IgD-negative memory B cell (primary cell): ENCODE measurements at regions not wholly inside any gene's neighbourhood (a gene's known extent, or its start where the extent isn't known, plus 50 kb on each side); places are given as distances from the start of the nearest gene placed in this dataset.
A peak's percentile ranks its signal among the peaks of the same experiment; 100 is the strongest.

Experiments
- H3K27ac Mint-ChIP-seq, 3 donors: one replicate each; pipeline ENCODE4 v1.8.0; 2020 to 2022; ENCODE audit warnings: mild to moderate bottlenecking in 3 of 3, mixed read lengths in 3 of 3, moderate library complexity in 1 of 3
- H3K27me3 Mint-ChIP-seq: one replicate; pipeline ENCODE4 v1.8.0; 2021; ENCODE audit warnings: mixed read lengths
- H3K36me3 Mint-ChIP-seq: one replicate; pipeline ENCODE4 v1.8.0; 2020; ENCODE audit warnings: mild to moderate bottlenecking, mixed read lengths
- H3K4me1 Mint-ChIP-seq, 3 donors: one replicate each; pipeline ENCODE4 v1.8.0; 2020 to 2022; ENCODE audit warnings: mixed read lengths in 3 of 3, mild to moderate bottlenecking in 1 of 3
- H3K4me3 Mint-ChIP-seq, 4 donors: one replicate each; pipeline ENCODE4 v1.8.0; 2020 to 2022; ENCODE audit warnings: mild to moderate bottlenecking in 4 of 4, mixed read lengths in 4 of 4, moderate library complexity in 3 of 4
- H3K9me3 Mint-ChIP-seq, 3 donors: one replicate each; pipeline ENCODE4 v1.8.0; 2020 to 2021; ENCODE audit warnings: mixed read lengths in 3 of 3, mild to moderate bottlenecking in 1 of 3

DNA sequence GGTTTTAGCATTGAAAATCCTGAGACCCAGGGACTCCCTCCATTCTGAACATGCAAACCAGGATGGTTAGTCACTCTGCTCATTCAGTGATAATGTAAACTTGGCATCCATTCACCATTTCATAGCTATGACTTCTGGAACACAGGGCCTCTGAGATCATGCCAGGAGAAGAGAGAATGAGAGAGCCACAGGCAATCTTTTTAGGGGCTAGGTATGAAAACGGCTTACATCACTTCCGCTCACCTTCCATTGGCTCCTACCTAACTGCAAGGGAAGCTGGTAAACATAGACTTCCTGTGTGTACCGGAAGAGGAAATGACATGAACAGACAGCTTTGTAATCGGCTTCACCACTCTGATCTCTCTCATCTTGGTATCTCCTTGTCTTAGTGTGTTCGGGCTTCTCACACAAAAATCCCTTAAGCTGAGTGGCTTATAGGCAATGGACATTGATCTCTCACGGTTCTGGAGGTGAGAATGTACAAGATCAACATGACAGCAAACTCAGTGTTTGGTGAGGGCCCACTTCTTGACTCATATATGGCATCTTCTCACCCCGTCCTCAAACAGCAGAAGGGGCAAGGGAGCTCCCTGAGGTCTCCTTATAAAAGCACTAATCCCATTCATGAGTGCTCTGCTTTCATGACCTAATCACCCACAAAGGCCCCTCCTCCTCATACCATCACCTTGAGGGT is 465.9 kb upstream of the TBX3 start:
- Mint-ChIP-seq H3K27ac (no peak overlapping the region), H3K36me3 (no peaks in the 10 kb centered on the region), H3K4me3 (peak overlapping the region in 1 of 4 donors; percentile 61), H3K27me3 (no peaks in the 10 kb centered on the region), H3K4me1 (no peaks in the 10 kb centered on the region), H3K9me3 (peaks cover 4 to 17% (median 4%) of the 10 kb centered on the region in 3 donors)

DNA sequence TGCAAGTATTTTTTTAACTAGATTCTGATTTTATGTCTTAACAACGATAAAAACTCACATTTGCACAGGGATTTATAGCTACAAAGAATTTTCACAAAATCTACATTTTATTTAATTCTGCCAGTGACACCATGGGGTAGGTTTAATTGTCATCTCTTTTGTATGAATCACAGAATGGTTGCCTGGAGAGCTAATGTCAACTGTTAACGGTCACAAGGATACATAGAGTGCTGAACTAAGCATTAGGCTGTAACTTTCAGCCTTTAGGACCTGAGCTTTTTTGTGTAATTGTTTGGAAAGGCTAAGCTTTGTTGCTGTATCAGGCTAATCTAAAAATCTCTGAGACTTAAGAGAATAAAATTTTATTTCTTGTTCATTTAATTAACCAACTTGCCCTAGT is 465.3 kb upstream of the TBX3 start:
- no peaks in the 10 kb centered on the region for H3K27me3 Mint-ChIP-seq
- no peak overlapping the region for H3K27ac Mint-ChIP-seq
- H3K4me1 Mint-ChIP-seq, result no peaks in the 10 kb centered on the region
- no peak overlapping the region for H3K4me3 Mint-ChIP-seq
- peaks cover 4 to 17% (median 4%) of the 10 kb centered on the region in 3 donors for H3K9me3 Mint-ChIP-seq
- H3K36me3 Mint-ChIP-seq, result no peaks in the 10 kb centered on the region

DNA sequence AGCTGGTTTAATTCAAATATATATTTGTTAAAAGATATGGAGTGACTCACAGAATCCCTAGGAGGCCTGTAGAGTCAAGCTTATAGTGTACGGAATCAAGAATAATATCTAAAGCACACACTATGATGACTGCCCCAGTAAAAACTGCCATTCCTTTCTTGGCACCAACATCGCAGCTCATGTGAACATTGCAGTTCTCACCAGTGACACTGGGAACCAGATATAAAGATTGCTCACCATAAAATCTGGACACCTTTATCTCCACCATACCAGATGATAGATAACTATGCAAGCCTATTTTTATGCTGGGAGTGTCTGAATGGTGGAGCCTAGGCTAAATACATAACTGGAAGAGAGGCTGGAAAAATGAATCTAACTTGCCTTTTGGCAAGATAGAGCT is 463.9 kb upstream of the TBX3 start:
- peaks cover 4 to 23% (median 4%) of the 10 kb centered on the region in 3 donors for H3K9me3 Mint-ChIP-seq
- H3K36me3 Mint-ChIP-seq, result no peaks in the 10 kb centered on the region
- no peak overlapping the region for H3K4me3 Mint-ChIP-seq
- H3K27ac Mint-ChIP-seq, result no peak overlapping the region
- H3K4me1 Mint-ChIP-seq, result no peaks in the 10 kb centered on the region
- no peaks in the 10 kb centered on the region for H3K27me3 Mint-ChIP-seq

DNA sequence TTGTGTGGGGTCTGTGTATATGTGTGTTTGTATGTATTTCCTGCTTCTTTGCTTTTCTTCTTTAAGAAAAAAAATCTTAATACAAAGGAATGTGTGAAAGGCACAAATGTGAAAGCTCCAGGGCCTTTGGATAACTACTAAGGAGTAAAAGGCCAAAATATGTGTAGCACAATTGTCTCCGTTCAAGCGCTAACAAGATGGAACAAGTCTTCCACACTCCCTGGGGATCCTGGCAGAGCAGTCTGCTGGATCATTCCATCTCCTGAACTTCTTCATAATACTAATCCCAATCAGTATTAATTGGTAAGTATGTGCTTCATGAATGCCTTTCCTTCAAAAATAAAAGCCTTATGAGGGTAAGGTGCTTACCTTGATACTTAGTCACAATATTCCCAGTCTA is 462.5 kb upstream of the TBX3 start:
- no peak overlapping the region for H3K4me3 Mint-ChIP-seq
- no peaks in the 10 kb centered on the region for H3K36me3 Mint-ChIP-seq
- H3K9me3 Mint-ChIP-seq, result peaks cover 4 to 25% (median 8%) of the 10 kb centered on the region in 3 donors
- H3K27ac Mint-ChIP-seq, result no peak overlapping the region
- H3K27me3 Mint-ChIP-seq, result no peaks in the 10 kb centered on the region
- no peaks in the 10 kb centered on the region for H3K4me1 Mint-ChIP-seq

DNA sequence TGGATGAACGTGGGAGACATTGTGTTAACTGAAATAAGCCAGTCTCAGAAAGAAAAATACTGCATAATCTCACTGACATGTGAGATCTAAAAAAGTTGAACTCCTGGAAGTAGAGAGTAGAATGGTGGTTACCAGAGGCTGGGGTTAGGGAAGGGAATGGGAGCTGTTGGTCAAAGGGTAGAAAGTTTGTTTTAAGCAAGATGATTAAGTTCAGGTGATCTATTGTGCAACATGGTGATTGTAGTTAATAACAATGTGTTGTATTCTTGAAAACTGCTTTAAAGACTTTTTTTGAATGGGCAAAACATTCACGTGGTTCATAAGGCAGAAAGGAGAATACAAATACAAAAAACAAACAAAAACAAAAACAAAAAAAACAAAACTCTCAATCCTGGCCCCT is 460.4 kb upstream of the TBX3 start:
- H3K4me3 Mint-ChIP-seq, result no peak overlapping the region
- H3K9me3 Mint-ChIP-seq, result peaks cover 2 to 19% (median 10%) of the 10 kb centered on the region in 3 donors
- no peaks in the 10 kb centered on the region for H3K4me1 Mint-ChIP-seq
- H3K36me3 Mint-ChIP-seq, result no peaks in the 10 kb centered on the region
- H3K27me3 Mint-ChIP-seq, result no peaks in the 10 kb centered on the region
- no peak overlapping the region for H3K27ac Mint-ChIP-seq

DNA sequence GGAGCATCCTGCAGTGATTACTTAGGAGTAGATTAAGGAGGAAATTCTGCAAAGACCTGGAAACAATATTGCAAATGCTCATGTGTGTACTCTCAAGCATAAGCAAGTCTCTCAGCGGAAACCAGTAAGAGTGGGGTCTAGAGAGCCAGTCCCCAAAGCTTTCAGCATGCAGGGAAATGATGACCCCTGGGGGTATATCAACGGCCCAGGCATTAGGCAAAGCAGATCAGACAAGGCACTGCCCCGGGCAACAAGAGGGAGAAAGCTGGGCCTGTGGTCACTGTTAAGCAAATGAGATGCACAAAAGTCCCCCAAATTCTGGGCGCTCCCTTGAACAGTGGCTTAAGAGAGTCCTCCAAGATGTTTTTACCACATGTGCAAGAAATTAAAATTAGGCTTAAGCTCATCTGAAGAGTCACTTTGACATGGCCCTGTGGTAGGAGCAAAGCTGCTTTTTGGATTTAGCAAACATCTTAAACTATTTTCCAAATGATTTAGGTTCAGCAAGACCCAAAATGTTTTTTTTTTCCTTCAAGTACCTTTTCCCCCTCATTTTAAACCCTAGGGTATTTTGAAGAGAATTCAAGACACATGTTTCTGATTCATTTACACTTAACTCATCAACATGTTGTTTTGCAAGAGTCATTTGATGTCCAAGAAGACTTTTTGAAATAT is 457.1 kb upstream of the TBX3 start:
- peaks cover 2% of the 10 kb centered on the region for H3K36me3 Mint-ChIP-seq
- peaks cover 0 to 13% (median 8%) of the 10 kb centered on the region in 3 donors for H3K9me3 Mint-ChIP-seq
- H3K27me3 Mint-ChIP-seq, result no peaks in the 10 kb centered on the region
- no peak overlapping the region for H3K27ac Mint-ChIP-seq
- H3K4me1 Mint-ChIP-seq, result no peaks in the 10 kb centered on the region
- H3K4me3 Mint-ChIP-seq, result no peak overlapping the region

DNA sequence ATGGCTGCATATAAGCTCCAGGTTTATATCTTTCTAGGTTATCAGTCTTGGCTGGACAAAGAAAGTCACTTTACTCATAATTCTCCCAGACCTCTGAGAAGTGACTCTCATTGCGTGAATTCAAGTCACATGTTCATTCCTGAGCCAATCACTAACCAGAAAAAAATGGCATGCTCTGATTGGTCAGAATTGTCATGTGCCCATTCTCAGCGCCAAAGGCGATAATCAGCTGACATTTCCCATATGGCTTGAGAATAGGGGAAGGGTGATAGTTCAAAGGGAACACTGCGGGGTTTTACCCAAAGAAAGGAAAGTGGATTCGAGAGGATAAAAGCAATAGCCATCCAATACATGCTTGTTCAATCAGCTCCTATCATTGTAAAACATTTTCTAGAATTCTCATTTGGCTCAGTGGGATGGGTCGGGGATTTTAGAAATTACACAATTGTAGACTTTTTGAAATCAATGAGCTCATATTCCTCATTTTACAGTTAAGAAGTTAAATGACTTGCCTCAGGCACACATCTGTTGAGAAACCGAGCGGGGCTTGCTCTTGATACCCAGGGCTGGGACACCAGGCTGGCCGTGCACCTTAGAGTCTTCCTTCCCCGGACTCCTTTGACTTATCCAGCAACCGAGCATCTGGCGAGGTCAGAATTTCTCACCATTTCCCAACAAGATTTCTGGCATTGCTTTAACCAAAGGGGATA is 454.0 kb upstream of the TBX3 start:
- Mint-ChIP-seq H3K36me3 (peaks cover 2% of the 10 kb centered on the region), H3K9me3 (peaks cover 0 to 8% (median 3%) of the 10 kb centered on the region in 3 donors), H3K4me3 (no peak overlapping the region), H3K27me3 (peaks cover 6% of the 10 kb centered on the region), H3K4me1 (no peaks in the 10 kb centered on the region), H3K27ac (no peak overlapping the region)

DNA sequence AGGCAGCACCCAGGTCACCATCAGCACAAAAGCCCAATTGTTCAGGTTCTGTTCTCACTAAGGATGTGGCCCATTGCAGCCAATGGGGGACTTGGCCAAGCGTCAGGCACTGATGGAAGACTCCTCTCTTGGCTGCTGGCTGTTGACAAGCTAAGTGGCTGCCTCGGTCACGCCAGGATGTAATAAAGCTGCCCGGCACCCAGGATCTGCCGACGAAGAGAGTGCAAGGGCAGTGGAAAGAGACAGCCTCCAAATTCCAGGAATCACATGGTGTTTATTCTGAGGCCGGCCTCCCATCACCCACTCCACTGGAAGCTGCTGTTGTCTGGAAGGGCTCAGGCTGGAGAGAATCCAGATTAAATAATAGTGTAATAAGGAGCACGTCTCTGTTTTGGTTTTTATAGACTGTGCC is 451.8 kb upstream of the TBX3 start:
- H3K9me3 Mint-ChIP-seq, result peaks cover 0 to 8% (median 0%) of the 10 kb centered on the region in 3 donors
- H3K4me3 Mint-ChIP-seq, result no peak overlapping the region
- peaks cover 6% of the 10 kb centered on the region for H3K27me3 Mint-ChIP-seq
- no peak overlapping the region for H3K27ac Mint-ChIP-seq
- peaks cover 2% of the 10 kb centered on the region for H3K36me3 Mint-ChIP-seq
- no peaks in the 10 kb centered on the region for H3K4me1 Mint-ChIP-seq

DNA sequence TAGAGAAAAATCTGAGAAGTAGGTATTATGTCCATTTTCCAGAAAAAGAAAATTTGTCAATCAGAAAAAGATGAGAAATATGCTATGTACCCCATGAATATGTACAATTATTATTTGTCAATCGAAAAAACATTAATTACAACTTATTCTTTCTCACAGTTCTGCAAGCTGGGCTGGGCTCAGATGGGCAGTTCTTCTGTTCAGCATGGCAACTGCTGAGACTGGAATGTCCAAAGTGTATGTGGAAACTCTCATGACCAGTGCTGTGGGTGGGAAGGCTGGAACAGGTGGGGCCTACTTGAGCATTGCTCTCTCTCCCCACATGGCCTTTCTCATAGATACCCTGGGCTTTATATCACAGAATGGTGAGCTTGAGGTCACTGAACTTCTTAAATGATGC is 450.3 kb upstream of the TBX3 start:
- Mint-ChIP-seq H3K4me1 (no peaks in the 10 kb centered on the region), H3K27ac (no peak overlapping the region), H3K27me3 (peaks cover 6% of the 10 kb centered on the region), H3K36me3 (peaks cover 2% of the 10 kb centered on the region), H3K4me3 (no peak overlapping the region), H3K9me3 (peaks cover 0 to 8% (median 0%) of the 10 kb centered on the region in 3 donors)

DNA sequence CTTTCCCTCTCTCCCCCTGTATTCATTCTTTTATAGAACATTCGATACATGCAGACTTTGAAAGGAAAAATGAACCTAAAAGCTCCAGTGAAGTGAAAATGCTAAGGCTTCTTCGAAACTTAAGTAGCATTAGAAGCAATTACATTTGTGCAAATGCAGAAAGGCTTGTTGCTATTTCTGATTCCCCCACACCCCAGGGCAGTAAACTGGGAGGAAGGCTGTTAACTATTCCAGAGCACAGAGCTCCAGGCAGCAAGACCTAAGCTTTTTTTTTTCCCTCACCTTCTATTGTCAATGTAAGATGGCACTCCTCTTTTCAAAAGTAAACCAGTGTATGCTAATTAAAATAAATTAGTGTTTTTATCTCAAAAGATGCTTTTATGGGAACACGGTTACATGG is 448.9 kb upstream of the TBX3 start:
- Mint-ChIP-seq H3K9me3 (peaks cover 0 to 6% (median 0%) of the 10 kb centered on the region in 3 donors), H3K4me3 (no peak overlapping the region), H3K36me3 (peaks cover 2% of the 10 kb centered on the region), H3K4me1 (no peaks in the 10 kb centered on the region), H3K27me3 (peaks cover 6% of the 10 kb centered on the region), H3K27ac (no peak overlapping the region)

DNA sequence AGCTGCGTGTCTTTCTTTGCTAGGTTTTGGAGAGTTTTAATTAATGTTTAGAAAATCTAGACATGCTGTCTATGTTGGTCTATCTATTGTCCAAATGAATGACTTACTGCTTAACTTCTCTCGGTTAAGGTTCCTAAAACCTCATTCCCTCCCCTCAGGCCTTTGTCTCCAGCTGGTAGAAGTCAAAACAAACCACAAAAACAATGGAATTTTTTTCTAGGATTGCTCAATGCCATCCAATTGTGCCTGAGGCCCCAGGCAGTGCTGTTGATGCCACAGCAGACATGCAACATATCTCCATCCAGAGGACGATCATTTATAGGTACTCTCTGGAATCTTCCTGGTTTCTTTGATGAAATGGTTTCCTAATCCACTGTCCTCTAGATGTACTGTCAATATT is 448.2 kb upstream of the TBX3 start:
- Mint-ChIP-seq H3K9me3 (peaks cover 0 to 6% (median 3%) of the 10 kb centered on the region in 3 donors), H3K27me3 (peaks cover 6% of the 10 kb centered on the region), H3K27ac (no peak overlapping the region), H3K4me1 (no peaks in the 10 kb centered on the region), H3K36me3 (peaks cover 2% of the 10 kb centered on the region), H3K4me3 (no peak overlapping the region)

DNA sequence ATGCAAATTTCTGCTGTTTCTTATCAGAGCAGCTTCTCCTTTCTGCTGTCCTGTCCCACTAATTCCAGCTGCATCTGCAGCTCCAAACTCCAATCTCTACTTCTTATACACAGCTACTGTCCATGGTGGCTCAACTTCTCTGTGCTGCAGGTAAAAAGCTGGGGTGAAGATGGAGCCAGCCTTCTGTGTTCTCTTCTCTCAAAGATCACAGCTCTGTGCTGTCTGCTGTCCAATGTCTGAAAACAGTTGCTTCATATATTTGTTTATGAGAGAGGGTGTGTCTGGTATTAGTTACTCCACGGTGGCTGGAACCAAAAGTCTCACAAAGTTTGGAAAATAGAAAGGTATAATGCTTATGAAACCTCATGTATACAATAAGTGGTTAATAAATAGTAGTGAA is 445.8 kb upstream of the TBX3 start:
- H3K4me1 Mint-ChIP-seq, result no peaks in the 10 kb centered on the region
- no peaks in the 10 kb centered on the region for H3K36me3 Mint-ChIP-seq
- H3K4me3 Mint-ChIP-seq, result no peak overlapping the region
- no peak overlapping the region for H3K27ac Mint-ChIP-seq
- peaks cover 4% of the 10 kb centered on the region for H3K27me3 Mint-ChIP-seq
- peaks cover 0 to 6% (median 5%) of the 10 kb centered on the region in 3 donors for H3K9me3 Mint-ChIP-seq

DNA sequence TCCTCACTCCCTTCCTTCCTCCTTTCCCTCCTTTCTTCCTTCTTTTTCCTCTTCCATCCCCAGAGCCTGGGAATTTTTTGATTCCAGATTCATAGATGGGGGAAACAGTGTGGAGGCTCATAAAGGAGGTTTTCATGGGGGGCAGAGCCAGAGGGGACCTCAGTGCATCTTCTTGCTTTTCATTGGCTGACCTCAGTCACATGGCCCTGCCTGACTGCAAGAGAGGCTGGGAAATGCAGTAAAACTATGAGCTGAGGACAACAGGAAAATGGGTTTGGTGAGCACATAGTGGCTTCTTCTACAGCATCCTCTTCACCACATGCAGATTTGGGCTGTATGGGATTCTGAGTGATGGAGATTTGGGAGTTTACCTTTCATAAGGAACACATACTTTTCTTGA is 437.1 kb upstream of the TBX3 start:
- H3K4me1 Mint-ChIP-seq, result no peaks in the 10 kb centered on the region
- H3K9me3 Mint-ChIP-seq, result peaks cover 3 to 13% (median 13%) of the 10 kb centered on the region in 3 donors
- no peak overlapping the region for H3K27ac Mint-ChIP-seq
- no peak overlapping the region for H3K4me3 Mint-ChIP-seq
- H3K36me3 Mint-ChIP-seq, result no peaks in the 10 kb centered on the region
- H3K27me3 Mint-ChIP-seq, result no peaks in the 10 kb centered on the region

DNA sequence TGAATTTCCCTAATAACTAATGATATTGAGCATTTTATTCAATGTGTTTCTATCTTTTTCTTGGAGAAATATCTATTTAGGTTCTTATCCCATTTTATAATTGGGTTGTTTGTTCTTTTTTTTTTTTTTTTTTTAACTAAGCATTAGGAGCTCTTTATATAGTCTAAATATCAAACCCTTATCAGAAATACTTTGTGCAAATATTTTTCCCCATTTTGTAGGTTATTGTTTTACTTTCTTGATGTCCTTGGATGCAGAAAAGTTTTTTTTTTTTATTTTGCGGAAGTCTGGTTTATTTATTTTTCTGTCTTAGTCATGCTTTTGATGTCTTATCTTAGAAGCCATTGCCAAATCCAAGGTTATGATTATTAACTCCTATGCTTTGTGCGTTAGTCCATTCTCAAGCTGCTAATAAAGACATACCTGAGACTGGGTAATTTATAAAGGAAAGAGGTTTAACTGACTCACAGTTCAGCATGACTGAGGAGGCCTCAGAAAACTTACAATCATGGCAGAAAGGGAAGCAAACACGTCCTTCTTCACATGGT is 434.3 kb upstream of the TBX3 start:
- H3K4me3 Mint-ChIP-seq, result no peak overlapping the region
- no peaks in the 10 kb centered on the region for H3K36me3 Mint-ChIP-seq
- H3K4me1 Mint-ChIP-seq, result no peaks in the 10 kb centered on the region
- H3K27ac Mint-ChIP-seq, result no peak overlapping the region
- H3K9me3 Mint-ChIP-seq, result peaks cover 3 to 13% (median 9%) of the 10 kb centered on the region in 3 donors
- H3K27me3 Mint-ChIP-seq, result peaks cover 2% of the 10 kb centered on the region

DNA sequence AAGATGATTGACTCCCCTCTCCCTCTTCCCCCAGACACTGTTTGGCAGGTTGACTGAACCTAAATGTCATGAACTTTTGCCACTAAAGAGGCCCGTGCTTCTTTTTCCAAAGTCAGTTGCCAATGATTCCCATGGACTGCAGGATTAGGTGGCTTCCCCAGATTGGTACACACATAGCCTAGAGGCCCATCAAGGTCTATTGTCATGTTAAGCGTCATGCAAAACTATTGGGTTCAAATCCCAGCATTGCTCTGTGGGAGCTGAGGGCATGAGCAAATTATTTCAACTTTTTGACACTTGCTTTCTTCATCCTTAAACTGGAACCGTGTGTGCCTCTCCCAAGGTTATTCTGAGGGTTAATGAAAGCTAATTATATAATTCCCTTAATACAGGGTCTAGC is 430.2 kb upstream of the TBX3 start:
- no peak overlapping the region for H3K27ac Mint-ChIP-seq
- H3K27me3 Mint-ChIP-seq, result peaks cover 2% of the 10 kb centered on the region
- H3K4me1 Mint-ChIP-seq, result no peaks in the 10 kb centered on the region
- H3K36me3 Mint-ChIP-seq, result no peaks in the 10 kb centered on the region
- H3K9me3 Mint-ChIP-seq, result peaks cover 3 to 13% (median 12%) of the 10 kb centered on the region in 3 donors
- H3K4me3 Mint-ChIP-seq, result no peak overlapping the region
